Body of pancreas (tissue), 4 donors: ENCODE measurements at regions not wholly inside any gene's neighbourhood (a gene's known extent, or its start where the extent isn't known, plus 50 kb on each side); places are given as distances from the start of the nearest gene placed in this dataset.

Source experiments
- ATAC-seq: fragments of 150-250 bp; one replicate; pipeline ENCODE4 v1.9.1; 2016
- DNase-seq, 4 donors: peaks; one replicate each; pipeline ENCODE4 v3.0.0-alpha.2; 2019
- H3K27ac ChIP-seq, 4 donors: fragments of 200-600 bp; sonication (generic); 1 replicate in 3 of 4; 2 replicates in 1 of 4; pipeline versions ENCODE4 v1.5.1 to v1.6.1; 2016 to 2019; ENCODE audit warnings: mild to moderate bottlenecking in 1 of 4, mixed read lengths in 1 of 4, moderate library complexity in 1 of 4
- H3K27me3 ChIP-seq, 2 donors: fragments of 200-600 bp; sonication (generic); one replicate each; pipeline ENCODE4 v1.6.0; 2016; ENCODE audit warnings: mild to moderate bottlenecking in 1 of 2
- H3K36me3 ChIP-seq, 2 donors: fragments of 200-600 bp; sonication (generic); replicated peaks in 1 of 2; 2 replicates each; pipeline ENCODE4 v1.5.1; 2016; ENCODE audit warnings: low read depth in 2 of 2; ENCODE audit not compliant: insufficient read depth in 1 of 2
- H3K4me1 ChIP-seq: fragments of 200-600 bp; sonication (generic); one replicate; pipeline ENCODE4 v1.6.0; 2016
- H3K4me3 ChIP-seq, 2 donors: fragments of 200-600 bp; sonication (generic); 1 replicate in 1 of 2; 2 replicates in 1 of 2; pipeline ENCODE4 v1.5.1; 2016 to 2019
- H3K9me3 ChIP-seq, 3 donors: fragments of 200-600 bp; sonication (generic); 1 replicate in 2 of 3; 2 replicates in 1 of 3; pipeline ENCODE4 v1.5.1; 2016
- POLR2A ChIP-seq, 3 donors: fragments of 450-650 bp; IDR thresholded peaks; one replicate each; pipeline ENCODE4 v1.6.1; 2016; ENCODE audit warnings: antibody characterized with exemption in 3 of 3, mild to moderate bottlenecking in 2 of 3
- WGBS, 2 donors: methylation state at CpG; one replicate each; pipeline ENCODE4 v1.1.5; 2017; 5-methylcytosine and 5-hydroxymethylcytosine counted together
- intact Hi-C: fragments of 100-400 bp; cut with DNase I; formaldehyde crosslinking; loops from one replicate; pipeline ENCODE4 v1.15.1; 2023
- TF ChIP-seq, protein P1 (sequence below), 7 experiments: fragments of 450-650 bp in 4 of 7; fragments of 200-600 bp in 3 of 7; sonication (generic) in 3 of 7; IDR thresholded peaks; one replicate each; pipeline ENCODE4 v1.5.1; 2016 to 2019; ENCODE audit warnings: antibody characterized with exemption in 7 of 7

DNA sequence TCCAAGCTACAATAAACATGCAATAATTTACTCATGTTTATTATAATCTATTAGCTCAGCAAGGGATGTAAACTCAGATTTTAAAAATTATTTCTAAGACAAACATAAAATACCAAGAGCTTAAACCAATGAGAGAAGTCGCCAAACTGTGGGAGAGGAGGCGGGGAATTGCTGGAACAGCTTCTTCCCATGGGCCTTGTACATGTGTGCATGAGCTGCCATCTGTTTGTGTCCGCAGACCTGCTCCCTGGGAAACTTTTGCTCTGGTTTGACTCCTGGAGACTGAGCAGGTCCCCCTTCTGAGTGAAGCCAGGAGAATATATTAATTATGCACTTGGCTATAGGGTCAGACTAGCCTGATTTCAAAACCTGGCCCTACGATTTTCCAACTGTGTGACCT lies 655.9 kb upstream of the SOX11 start:
- no peak overlapping the region for H3K27ac ChIP-seq
- WGBS, 2 donors: 52 to 59% methylated on average over 4 of the region's 4 CpGs
- TF ChIP-seq POLR2A (IDR thresholded peaks at IDR 0.05): no peak
- TF ChIP-seq, protein P1, sequence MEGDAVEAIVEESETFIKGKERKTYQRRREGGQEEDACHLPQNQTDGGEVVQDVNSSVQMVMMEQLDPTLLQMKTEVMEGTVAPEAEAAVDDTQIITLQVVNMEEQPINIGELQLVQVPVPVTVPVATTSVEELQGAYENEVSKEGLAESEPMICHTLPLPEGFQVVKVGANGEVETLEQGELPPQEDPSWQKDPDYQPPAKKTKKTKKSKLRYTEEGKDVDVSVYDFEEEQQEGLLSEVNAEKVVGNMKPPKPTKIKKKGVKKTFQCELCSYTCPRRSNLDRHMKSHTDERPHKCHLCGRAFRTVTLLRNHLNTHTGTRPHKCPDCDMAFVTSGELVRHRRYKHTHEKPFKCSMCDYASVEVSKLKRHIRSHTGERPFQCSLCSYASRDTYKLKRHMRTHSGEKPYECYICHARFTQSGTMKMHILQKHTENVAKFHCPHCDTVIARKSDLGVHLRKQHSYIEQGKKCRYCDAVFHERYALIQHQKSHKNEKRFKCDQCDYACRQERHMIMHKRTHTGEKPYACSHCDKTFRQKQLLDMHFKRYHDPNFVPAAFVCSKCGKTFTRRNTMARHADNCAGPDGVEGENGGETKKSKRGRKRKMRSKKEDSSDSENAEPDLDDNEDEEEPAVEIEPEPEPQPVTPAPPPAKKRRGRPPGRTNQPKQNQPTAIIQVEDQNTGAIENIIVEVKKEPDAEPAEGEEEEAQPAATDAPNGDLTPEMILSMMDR (IDR thresholded peaks at IDR 0.05): no peak
- ATAC-seq (no peak), DNase-seq (no peak)
- no peaks in the 10 kb centered on the region for H3K9me3 ChIP-seq
- intact Hi-C loops: no loop called here
- no peaks in the 10 kb centered on the region for H3K27me3 ChIP-seq
- H3K36me3 ChIP-seq: no peaks in the 10 kb centered on the region
- no peak overlapping the region for H3K4me3 ChIP-seq
- no peaks in the 10 kb centered on the region for H3K4me1 ChIP-seq

DNA sequence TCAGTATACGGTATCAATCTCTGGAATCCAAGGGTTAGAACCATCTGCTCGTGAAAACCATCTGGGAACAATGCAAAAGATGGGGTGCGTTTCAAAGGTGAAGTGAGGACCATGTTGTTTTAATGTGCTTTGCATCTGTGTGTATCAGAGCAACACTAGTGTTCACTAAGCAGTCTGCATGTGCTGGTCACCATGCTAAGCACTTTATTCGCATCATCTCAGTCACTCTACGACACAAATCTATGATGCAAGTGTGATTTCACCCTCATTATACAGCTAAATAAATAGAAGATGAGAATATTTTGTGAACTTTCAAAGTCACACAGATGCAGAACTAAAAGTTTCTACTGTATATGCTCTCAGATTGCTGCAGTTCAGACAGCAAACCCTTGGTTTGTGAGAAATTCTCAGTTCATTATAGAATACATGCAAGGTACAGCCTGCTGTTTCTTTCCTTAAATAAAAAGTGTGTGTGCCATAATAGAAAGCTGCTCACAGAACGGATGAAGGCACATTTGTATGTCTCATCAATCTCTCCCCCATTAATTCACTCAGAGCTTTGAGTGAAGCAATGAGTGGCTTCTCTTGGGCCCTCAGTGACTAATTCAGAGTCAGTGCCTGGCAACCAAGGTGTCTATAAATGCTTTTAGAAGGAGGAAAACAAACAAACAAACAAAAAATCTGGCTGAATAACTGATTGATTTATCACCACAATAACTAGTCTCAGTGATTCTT lies 652.8 kb upstream of the SOX11 start:
- Histone ChIP-seq H3K9me3 (no peaks in the 10 kb centered on the region), H3K27ac (no peak overlapping the region), H3K4me1 (no peaks in the 10 kb centered on the region), H3K36me3 (no peaks in the 10 kb centered on the region), H3K27me3 (no peaks in the 10 kb centered on the region), H3K4me3 (no peak overlapping the region)
- DNase-seq (no peak), ATAC-seq (no peak)
- TF ChIP-seq, protein P1 (IDR thresholded peaks at IDR 0.05): no peak
- TF ChIP-seq POLR2A (IDR thresholded peaks at IDR 0.05): no peak
- intact Hi-C loops: no loop called here
- WGBS, 2 donors: 68 to 70% methylated on average over 6 of the region's 6 CpGs

DNA sequence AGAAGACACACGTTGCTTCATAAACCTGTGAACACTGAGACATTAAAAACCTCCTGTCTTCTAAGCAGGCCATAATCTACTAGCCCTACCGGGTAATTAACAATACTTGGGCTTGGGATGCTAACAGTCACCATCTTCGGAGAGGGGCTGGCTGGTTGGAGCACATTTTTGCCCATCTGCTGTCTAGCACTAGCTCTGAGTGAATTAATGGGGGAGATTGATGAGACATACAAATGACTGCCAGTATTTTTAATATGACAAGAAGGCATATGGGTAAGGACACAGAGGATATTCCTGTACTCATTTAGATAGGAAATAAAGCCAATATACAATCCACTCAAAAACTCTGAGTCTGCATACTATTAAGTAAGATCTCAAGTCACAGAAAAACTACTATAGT lies 651.6 kb upstream of the SOX11 start:
- DNase-seq (no peak), ATAC-seq (no peak)
- no peak overlapping the region for H3K27ac ChIP-seq
- 50 to 66% methylated on average over 3 of the region's 3 CpGs for WGBS, 2 donors
- H3K36me3 ChIP-seq: no peaks in the 10 kb centered on the region
- no peaks in the 10 kb centered on the region for H3K4me1 ChIP-seq
- no peaks in the 10 kb centered on the region for H3K27me3 ChIP-seq
- intact Hi-C loops: no loop called here
- TF ChIP-seq, protein P1 (IDR thresholded peaks at IDR 0.05): no peak
- TF ChIP-seq POLR2A (IDR thresholded peaks at IDR 0.05): no peak
- H3K9me3 ChIP-seq: no peaks in the 10 kb centered on the region
- no peak overlapping the region for H3K4me3 ChIP-seq

DNA sequence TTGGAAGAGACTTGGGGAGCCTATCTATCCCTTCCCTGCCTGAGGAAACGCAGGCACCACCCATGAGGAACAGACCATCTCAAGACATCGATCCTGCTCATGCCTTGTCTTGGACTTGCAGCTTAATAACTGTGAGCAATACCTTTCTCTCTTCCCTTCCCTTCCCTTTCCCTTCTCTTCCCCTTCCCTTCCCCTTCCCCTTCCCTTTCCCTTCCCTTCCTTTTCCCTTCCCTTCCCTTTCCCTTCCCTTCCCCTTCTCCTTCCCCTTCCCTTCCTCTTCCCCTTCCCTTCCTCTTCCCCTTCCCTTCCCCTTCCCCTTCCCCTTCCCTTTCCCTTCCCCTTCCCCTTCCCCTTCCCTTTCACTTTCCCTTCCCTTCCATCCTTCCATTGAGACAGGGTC lies 650.7 kb upstream of the SOX11 start:
- TF ChIP-seq, protein P1 (IDR thresholded peaks at IDR 0.05): no peak
- TF ChIP-seq POLR2A (IDR thresholded peaks at IDR 0.05): no peak
- H3K36me3 ChIP-seq: no peaks in the 10 kb centered on the region
- H3K4me1 ChIP-seq: no peaks in the 10 kb centered on the region
- H3K27me3 ChIP-seq: no peaks in the 10 kb centered on the region
- WGBS, 2 donors: 61 to 73% methylated on average over 2 of the region's 2 CpGs
- DNase-seq (no peak), ATAC-seq (no peak)
- H3K9me3 ChIP-seq: no peaks in the 10 kb centered on the region
- H3K27ac ChIP-seq: no peak overlapping the region
- intact Hi-C loops: no loop called here
- no peak overlapping the region for H3K4me3 ChIP-seq
